HS-27A (cell line): ENCODE measurements at regions not wholly inside any gene's neighbourhood (a gene's known extent, or its start where the extent isn't known, plus 50 kb on each side); places are given as distances from the start of the nearest gene placed in this dataset.
"Not testable (repeated sequence)": the region's sequence is repeated elsewhere in the genome, so short reads cannot be mapped to it uniquely, and the experiment has no call there.

Experiments
- DNase-seq: peaks from one replicate; pipeline ENCODE4 v3.0.0-alpha.2; 2012; ENCODE audit warnings: low read depth, missing footprints

DNA sequence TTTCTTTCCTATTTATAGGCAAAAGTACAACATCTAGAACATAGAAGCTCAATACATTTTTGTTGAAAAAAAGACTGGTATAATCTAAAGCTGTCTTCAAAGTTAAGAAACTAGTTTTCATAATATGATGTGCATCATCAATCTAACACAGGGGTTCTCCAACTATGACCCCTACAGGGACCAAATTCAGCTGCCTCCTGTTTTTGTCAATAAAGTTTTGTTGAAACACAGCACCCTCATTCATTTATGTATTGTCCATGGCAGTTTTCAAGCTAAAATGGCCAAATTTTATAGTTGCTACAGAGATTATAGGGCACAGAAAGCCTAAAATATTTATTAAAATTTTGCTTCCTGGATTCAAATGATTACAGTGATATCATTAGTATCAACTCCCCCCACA, 452.9 kb downstream of the CCER1 start:
- DNase-seq = no peak

DNA sequence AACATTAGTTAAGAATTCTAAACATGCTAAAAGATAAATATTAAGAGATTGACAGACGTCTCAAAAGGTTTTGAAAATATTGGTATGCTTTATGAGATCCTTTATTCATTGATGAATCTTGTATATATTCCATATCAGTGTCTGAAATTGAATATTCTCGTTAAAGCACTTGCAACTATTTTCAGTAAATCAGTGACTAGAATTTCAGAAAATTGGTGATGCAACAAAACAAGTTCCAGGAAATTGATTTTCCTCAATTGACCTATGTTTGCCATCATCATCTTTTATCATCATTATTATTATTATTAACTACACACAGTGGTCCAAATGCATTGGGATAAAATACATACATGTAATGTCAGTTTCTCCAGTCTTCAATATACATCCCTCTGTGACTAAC, 453.6 kb downstream of the CCER1 start:
- no peak for DNase-seq

DNA sequence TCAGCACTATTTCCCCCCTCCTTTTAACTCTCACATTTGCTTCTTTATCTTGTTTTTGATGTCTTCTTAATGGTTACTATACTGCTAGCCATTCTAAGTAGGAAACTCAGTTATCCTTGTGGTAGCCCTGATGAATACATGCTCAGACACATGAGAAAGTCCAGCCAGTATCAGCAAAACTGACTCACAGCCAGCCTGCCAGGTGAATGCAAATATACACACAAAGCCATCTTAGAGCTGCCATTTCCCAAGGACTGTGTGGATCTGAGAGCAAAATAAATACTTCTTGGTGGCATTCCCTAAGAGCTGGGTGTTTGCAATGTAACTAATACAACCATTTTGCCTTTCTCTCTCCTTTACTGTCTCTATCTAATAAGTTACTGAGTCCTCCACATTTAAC, 455.2 kb downstream of the CCER1 start:
- no peak for DNase-seq

DNA sequence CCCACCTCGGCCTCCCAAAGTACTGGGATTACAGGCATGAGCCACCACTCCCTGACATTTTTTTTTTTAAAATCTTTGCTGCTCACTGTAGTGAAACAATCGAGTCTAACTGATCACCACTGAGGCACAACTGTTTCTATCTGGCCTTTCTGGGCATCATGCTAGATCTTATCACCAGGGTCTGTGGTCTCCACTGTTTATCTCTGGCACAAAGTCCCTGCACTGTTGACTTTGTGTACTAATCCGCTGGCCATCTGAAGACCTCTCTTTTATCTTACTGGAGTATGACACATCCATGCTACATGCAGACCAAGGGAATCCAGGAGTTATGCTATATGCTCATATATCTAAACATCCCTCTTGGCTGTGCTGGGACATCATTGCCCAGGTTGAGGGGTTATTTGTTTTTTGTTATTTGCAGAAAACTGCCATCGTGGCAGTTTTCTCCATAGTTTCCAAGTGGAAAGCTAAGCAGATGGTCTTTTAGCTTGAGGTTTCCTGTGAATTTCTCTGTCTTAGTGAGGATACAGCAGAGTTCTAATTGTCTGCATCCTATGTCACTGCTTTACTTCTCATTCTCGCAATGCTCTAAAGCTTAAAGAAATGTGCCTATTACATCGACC, 456.9 kb downstream of the CCER1 start:
- no peak for DNase-seq

DNA sequence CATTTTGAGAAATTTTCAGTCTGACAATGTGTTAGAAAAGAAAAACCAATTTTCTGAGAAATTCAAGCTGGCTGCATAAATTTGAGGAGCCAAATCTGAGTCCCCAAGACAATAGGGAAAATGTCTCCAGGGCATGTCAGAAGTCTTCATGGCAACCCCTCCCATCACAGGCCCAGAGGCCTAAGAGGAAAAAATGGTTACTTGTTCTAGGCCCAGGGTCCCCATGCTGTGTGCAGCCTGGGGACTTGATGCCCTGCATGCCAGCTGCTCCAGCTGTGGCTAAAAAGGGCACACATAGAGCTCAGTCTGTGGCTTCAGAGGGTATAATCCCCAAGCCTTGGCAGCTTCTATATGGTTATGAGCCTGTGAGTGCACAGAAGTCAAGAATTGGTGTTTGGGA, 464.6 kb downstream of the CCER1 start:
- no peak for DNase-seq

DNA sequence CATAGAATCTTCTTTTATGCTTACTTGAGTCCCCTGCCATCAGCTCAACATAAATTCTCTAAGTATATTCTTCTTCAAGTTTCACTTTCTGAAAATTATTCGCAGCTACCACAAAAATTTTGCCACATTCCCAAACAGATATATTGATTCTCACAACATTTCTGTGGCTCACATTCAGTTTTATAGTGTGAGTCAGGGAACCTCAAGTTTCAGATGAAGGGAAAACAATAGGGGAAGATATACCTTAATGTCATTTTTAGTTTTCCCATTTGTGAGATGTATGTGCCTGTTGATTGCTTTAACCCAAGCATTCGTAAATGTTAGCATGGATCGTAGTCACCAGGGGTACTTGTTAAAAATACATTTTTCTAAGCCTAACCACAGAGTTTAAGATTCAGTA, 465.8 kb downstream of the CCER1 start:
- DNase-seq = no peak

DNA sequence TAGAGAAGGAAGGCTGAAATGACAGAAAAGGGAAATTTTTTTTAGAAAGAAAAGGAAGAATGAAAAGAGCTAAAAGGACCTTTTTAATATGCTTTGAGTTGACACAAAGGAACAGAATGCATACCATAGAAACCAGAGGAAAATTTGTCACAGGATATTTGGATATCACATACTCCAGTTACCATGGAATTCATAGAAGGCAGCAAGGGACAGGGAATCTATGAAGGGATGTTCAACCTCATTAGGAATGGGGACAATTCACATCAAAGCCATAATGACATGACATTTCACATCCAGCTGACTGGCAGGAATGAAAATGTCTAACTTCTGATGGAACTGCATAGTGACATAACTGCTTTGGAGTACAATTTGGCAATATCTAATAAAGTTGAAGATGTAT, 469.4 kb downstream of the CCER1 start:
- no peak for DNase-seq

DNA sequence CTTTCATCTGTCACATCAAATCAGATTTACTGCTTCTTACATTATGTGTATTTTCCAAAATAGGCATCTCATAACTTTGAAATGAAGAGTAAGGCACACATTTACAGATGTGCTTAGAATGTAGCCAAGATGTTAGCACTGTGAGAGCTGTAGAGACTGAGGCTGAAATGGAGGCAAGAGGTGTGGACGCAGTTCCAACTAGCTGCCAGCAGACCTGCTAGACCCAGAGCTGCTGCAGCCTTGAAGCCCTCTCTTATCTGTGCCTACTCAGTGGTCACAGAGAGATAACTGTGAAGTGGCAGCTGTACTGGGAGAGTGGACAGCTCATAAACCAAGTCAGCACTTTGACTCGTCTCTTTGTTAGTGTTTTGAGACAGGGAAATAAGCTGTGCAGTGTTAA, 470.9 kb downstream of the CCER1 start:
- no peak for DNase-seq

DNA sequence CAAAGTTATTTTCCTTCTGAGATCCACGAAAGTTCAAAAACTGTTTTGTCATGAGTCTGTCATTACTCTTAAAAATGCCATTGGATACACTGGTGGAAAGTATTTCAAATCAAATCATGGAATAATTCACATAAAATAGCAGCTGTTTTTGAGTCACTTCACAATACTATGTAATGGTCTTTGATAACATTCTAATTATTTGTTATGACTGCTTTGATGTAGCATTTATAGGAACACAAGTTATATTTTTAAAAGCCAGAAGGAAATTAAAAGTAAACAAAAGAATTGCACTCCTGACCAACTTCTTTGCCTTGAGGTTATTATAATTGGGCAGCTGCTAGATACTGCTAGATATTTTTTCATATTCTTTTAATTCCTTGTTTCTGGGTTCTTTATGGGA, 473.2 kb downstream of the CCER1 start:
- DNase-seq = no peak

DNA sequence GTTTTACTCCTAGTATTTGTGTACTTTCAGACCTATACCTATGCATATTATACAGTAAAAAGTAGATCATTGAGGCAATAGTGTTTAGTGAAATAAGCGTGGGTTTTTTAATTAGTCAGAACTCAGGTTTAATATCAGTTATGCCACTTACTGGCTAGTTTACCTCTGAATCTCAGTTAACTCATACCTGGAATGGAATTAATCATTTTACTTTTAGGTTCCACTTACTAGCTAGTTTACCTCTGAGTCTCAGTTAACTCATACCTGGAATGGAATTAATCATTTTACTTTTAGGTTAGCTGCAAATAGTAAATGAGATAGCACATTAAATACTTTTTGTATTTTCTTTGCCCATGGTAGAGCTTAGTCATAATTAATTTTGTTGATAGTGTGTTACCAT, 475.7 kb downstream of the CCER1 start:
- DNase-seq = no peak

DNA sequence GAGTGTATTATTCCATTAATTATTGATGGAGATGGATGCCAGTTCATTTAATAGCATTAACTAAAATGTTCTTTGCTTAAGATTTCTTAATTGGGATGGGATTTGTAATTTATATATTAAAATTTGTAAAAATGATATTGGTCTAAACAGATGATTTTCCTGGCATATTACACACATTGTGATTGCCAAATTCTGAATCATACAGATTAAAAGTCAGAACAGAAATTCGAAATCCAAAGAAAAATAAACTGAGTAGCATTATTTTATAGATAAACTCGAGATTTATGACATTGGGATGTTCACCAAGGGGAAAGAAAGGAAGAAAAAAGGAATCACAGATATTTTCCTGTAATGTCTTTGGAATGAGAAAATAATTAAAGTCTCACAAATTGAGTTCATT, 481.1 kb downstream of the CCER1 start:
- no peak for DNase-seq

DNA sequence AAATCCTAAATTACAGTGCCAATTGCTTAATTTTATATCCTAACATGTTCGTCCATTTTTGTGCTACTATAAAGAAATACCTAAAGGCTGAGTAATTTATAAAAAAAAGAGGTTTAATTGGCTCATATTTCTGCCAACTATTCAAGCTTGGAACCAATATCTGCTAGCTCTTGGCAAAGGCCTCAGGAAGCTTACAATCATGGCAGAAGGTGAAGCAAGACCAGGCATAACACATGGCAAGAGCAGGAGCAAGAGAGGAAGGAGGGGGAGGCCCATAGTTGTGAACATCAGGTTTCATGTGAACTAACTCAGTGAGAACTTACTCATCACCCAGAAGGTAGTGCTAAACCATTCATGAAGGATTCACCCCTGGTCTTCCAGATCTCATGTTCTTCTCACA, 494.3 kb downstream of the CCER1 start:
- no peak for DNase-seq

DNA sequence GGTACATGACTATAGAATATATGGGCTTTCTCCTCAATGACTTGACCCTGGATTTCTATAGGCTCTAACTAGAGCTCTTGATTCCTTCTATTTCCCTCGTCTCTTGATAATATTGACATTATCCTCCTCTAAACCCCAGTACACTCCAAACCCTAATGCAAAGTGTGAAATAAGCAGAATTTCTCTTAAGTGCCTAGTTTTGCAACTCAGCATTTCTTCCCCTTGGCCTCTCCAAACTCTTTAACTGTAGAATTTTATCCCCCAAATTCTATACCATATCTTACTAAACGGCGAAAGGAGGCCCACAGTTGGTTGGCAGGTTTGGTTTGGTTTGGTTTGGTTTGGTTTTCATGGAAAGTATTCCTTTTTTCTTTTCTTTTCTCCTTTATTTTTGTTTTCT, 498.7 kb downstream of the CCER1 start:
- no peak for DNase-seq

DNA sequence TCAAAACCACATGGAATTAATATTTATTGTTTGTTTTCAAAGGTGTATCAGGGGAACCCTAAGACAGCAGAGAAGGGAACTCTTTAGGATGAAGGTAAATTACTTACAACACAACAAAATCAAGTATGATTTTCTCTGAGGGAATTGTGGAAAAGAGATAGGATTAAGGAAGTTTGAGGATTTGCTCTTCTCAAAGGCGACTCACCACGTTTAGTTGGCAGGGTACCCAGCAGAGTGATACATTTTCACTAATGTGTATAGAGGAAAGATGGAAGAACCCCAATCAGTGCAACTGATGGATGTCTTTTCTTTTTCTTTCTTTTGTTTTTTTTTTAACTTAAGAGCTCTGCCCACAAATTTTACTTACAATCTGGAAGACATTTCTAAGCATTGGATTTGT, 499.2 kb downstream of the CCER1 start:
- no peak for DNase-seq

DNA sequence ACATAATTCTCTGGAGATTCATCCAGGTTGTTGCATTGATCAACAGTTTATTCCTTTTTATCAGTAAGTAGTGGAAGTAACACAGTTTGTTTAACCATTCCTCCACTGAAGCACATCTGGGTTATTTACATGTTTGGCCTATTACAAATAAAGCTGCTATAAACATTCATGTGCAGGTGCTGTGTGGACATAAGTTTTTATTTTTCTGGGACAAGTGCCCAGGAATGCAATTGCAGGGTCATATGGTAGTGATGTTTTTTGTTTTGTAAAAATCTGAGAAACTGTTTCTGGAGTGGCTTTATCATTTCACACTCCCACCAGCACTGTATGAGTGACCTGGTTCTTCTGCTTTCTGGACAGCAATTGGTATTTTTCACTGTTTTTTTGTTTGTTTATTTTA, 505.4 kb downstream of the CCER1 start:
- no peak for DNase-seq

DNA sequence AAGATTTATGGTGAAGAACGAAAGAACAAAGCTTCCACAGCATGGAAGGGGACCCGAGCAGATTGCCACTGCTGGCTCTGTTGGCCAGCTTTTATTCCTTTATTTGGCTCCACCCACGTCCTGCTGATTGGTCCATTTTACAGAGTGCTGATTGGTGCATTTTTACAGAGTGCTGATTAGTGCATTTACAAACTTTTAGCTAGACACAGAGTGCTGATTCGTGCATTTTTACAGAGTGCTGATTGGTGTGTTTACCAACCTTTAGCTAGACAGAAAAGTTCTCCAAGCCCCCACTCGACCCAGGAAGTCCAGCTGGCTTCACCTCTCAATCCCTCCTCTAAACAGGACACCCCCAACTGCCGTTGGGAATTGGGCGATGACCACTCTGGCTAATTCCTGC, 511.5 kb downstream of the CCER1 start:
- not testable (repeated sequence) for DNase-seq

DNA sequence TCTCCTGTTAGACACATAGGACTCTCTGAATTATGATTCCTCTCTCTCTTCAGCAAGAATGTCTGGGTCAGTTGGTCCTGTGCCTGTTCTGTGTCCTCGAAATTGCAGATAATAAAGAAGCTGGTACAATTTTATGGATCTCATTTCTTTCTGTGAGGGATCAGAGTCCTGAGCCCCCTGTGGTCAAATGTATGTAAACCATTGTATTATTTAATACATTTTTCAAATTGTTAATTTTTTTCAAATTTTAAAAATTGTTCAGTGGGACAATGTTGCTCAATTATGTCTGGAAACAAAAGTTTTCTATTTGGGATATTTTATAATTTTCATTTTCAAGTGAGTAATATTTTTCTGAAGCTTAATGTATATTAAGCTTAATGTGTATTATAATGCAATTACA, 513.5 kb downstream of the CCER1 start:
- no peak for DNase-seq

DNA sequence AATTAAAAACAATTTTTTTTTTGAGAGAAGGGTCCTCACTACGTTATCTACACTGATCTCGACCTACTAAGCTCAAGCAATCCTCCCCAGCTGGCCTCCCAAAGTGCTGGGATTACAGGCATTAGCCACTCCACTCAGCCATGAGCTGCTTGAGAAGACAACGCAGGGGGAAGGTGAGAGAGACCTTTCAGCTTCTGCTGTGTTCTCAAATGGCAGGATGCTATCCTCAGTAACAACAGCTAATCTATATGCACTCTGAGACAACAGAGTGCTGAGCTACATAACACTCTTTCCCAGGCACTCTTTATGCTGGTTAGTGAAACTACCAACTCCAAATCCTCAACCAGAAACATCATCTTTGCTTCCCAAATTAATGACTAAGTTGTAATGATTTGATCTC, 526.1 kb downstream of the CCER1 start:
- no peak for DNase-seq

DNA sequence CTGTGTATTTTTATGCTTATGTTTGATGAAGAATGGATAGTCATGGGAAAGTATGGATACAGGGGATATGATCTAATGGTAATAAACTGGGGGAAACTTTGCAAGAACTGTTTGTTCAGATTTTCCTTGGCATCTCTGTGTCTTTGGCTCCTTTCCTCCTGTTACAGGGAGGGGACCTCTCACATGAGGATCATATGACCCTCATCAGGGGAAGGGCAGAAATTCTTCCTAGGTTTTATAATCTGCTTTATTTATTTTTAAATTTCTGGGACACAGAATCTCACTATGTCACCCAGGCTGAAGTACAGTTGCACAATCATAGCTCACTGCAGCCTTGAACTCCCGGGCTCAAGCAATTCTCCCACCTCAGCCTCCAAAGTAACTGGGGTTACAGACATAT, 526.5 kb downstream of the CCER1 start:
- no peak for DNase-seq

DNA sequence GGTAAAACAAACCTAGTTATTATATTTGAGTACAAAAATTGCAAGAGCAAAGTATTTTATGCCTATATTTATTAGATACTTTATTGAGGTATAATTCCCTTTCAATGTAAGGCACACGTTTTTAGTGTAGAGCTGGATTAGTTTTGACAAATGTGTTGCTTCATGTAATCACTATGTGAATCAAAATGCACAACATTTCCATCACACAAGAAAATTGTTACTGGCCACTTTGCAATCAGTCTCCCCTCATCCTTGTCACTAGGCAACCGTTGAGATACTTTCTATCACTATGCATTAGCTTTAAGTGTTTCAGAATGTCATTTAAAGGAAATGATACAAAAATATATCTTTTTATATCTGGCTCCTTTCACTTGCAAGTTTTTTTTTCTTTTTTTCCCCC, 531.0 kb downstream of the CCER1 start:
- no peak for DNase-seq

DNA sequence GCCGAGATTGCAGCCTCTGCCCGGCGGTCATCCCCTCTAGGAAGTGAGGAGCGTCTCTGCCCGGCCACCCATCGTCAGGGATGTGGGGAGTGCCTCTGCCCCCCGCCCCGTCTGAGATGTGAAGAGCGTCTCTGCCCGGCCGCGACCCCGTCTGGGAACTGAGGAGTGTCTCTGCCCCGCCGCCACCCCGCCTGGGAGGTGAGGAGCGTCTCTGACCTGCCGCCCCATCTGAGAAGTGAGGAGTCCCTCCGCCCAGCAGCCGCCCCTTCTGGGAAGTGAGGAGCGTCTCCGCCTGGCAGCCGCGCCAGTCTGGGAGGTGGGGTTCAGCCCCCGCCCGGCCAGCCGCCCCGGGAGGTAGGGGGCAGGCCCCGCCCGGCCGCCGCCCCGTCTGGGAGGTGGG, 544.0 kb downstream of the CCER1 start:
- DNase-seq = no peak

DNA sequence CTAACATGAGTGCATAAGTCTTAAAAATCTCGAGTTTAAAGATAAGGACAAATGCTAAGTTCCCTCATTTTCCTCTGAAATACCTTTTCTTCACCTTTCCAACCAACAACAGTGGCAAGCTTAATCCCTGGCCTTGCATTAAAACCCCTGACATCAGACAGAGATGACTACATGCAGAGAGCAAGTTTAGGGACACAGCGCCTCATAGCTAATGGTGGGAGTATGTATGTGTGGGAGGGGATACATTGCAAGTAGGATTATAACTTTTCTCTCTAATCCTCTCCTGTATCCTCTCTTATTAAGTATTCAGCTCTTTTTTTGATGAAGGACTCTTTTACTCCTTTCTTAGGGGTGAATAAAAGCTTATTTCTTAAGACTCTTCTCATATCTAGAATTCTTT, 547.1 kb downstream of the CCER1 start:
- DNase-seq = no peak

DNA sequence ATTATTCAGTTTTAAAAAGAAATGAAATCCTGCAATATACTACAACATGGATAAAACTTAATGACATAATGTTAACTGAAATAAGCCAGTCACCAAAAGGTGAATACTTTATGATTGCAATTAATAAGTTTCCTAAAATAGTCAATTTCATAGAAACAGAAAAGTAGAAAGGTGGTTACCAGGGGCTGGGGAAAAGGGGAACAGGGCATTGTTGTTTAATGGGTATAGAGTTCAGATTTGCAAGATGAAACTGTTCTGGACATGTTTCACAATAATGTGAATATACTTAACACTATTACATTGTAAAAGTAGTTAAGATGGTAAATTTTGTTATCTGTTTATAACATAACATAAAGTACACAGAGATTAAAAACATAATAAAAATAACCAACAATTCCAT, 550.9 kb downstream of the CCER1 start:
- DNase-seq = no peak

DNA sequence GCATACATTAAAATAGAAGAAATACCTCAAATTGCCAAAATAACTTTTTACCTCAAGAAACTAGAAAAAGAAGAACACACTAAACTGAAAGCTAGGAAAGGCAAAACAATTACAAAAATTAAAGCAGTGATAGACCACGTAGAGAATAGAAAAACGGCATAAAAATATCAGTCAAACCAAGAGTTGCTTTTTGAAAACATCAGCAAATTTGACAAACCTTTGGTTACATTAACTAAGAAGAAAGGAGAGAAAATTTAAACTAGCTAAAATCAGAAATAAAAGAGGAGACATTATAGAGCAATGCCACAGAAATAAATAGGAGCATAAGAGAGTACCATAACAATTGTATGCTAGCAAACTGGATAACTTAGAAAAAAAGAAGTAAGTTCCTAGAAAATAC, 553.8 kb downstream of the CCER1 start:
- DNase-seq = no peak

DNA sequence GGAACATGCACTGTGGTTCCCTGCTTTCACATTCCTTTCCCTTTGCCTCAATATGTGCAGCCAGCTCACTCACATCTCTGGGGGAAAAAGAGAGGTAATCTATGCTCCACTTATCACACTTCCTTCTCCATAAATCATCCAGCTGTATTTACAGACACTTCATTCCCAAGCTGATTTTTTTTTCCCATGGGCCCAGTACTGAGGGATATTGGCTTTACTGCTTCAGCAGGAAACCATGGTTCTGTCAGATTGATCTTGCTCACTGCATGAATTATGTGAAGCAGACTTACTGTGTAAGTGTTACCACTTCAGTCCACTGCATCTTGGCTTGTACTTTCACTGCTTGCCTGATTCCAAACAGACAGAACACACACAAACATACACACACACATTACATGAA, 555.6 kb downstream of the CCER1 start:
- DNase-seq = no peak
